Psoas muscle (tissue), 7 donors: ENCODE measurements at regions not wholly inside any gene's neighbourhood (a gene's known extent, or its start where the extent isn't known, plus 50 kb on each side); places are given as distances from the start of the nearest gene placed in this dataset.

Experiments
- ATAC-seq, 4 donors: fragments of 200-7000 bp; cut with Tn5 transposase; one replicate each; pipeline ENCODE4 v1.9.1; 2020; ENCODE audit warnings: moderate library complexity in 3 of 4, mild to moderate bottlenecking in 2 of 4
- DNase-seq, 2 donors: peaks; one replicate each; pipeline ENCODE4 v3.0.0-alpha.2; 2020
- H3K27ac ChIP-seq: fragments of 200-600 bp; one replicate; pipeline ENCODE4 v1.8.0; 2022
- H3K27me3 ChIP-seq, 3 donors: fragments of 200-600 bp in 1 of 3; one replicate each; pipeline versions ENCODE4 v1.6.1 to v1.8.0; 2013 to 2022; ENCODE audit warnings: low read length in 2 of 3, mild to moderate bottlenecking in 2 of 3, moderate library complexity in 1 of 3; ENCODE audit not compliant: insufficient read depth in 3 of 3
- H3K36me3 ChIP-seq, 2 donors: fragments of 200-600 bp in 1 of 2; one replicate each; pipeline versions ENCODE4 v1.6.1 to v1.8.0; 2013 to 2022; ENCODE audit warnings: low read depth in 1 of 2, mild to moderate bottlenecking in 1 of 2, moderate library complexity in 1 of 2; ENCODE audit not compliant: insufficient read depth in 1 of 2
- H3K4me1 ChIP-seq: fragments of 200-600 bp; one replicate; pipeline ENCODE4 v1.8.0; 2022
- H3K4me3 ChIP-seq: fragments of 200-600 bp; one replicate; pipeline ENCODE4 v1.8.0; 2022; ENCODE audit warnings: mild to moderate bottlenecking
- H3K9me3 ChIP-seq: fragments of 200-600 bp; one replicate; pipeline ENCODE4 v1.8.0; 2022
- CTCF ChIP-seq: fragments of 200-600 bp; IDR thresholded peaks from one replicate; pipeline ENCODE4 v1.8.0; 2022; ENCODE audit warnings: antibody characterized with exemption
- WGBS, 3 donors: extraction: QIAGEN DNeasy Blood & Tissue Kit; methylation state at CpG; one replicate each; pipeline versions ENCODE4 v1.1.6 to v1.1.7; 2013; 5-methylcytosine and 5-hydroxymethylcytosine counted together
- intact Hi-C, 2 donors: fragments of 100-400 bp; cut with DNase I; formaldehyde crosslinking; loops; one replicate each; pipeline versions ENCODE4 v1.11.0 to v1.14.2; 2022
- donor health status: healthy with polysubstance abuse.
- donor health status: DM: no; HTN: no; CAD: no; lungs with moderate emphysema.
- donor health status: Bipolar disorder and iron deficiency.
- donor health status: healthy.
- donor health status: DM: yes; HTN: yes; CAD: no.
- donor health status: DM: no; HTN: no; CAD: no.
- donor health status: DM: yes; HTN: yes; CAD: no.

GRCh38 chrX:113058634-113059033, 218.0 kb upstream of the AMOT start:
- no peak for DNase-seq
- Histone ChIP-seq H3K36me3 (no peaks in the 10 kb centered on the region), H3K9me3 (peaks cover 13% of the 10 kb centered on the region), H3K4me3 (no peak overlapping the region), H3K27ac (no peak overlapping the region), H3K27me3 (no peaks in the 10 kb centered on the region), H3K4me1 (no peaks in the 10 kb centered on the region)
- no peak for TF ChIP-seq CTCF
- WGBS, 3 donors, result 78 to 92% (median 87%) methylated on average over 6 of the region's 6 CpGs
- no peak for ATAC-seq
- intact Hi-C loops, result no loop called here

GRCh38 chrX:113048896-113049295, 208.3 kb upstream of the AMOT start:
- intact Hi-C loops, result no loop called here
- TF ChIP-seq CTCF, result no peak
- peaks cover 0 to 18% (median 0%) of the 10 kb centered on the region in 3 donors for H3K27me3 ChIP-seq
- no peak for DNase-seq
- H3K36me3 ChIP-seq, result no peaks in the 10 kb centered on the region
- no peaks in the 10 kb centered on the region for H3K9me3 ChIP-seq
- H3K4me3 ChIP-seq, result no peak overlapping the region
- no peak overlapping the region for H3K27ac ChIP-seq
- H3K4me1 ChIP-seq, result no peaks in the 10 kb centered on the region
- no peak for ATAC-seq
- 58 to 82% (median 72%) methylated on average over 1 of the region's 1 CpG for WGBS, 3 donors

- ATAC-seq (no peak), DNase-seq (no peak)
- no peaks in the 10 kb centered on the region for H3K4me1 ChIP-seq
- H3K9me3 ChIP-seq, result no peaks in the 10 kb centered on the region
- H3K27me3 ChIP-seq, result peaks cover 0 to 18% (median 0%) of the 10 kb centered on the region in 3 donors
- intact Hi-C loops, result no loop called here
- H3K27ac ChIP-seq, result no peak overlapping the region
- TF ChIP-seq CTCF, result no peak
- no peaks in the 10 kb centered on the region for H3K36me3 ChIP-seq
- 68 to 94% (median 92%) methylated on average over 2 of the region's 2 CpGs for WGBS, 3 donors
- H3K4me3 ChIP-seq, result no peak overlapping the region
These were observed 207.8 kb upstream of the AMOT start for GRCh38 chrX:113048480-113048879.

- TF ChIP-seq CTCF, result no peak
- DNase-seq (no peak), ATAC-seq (no peak)
- peaks cover 9% of the 10 kb centered on the region for H3K9me3 ChIP-seq
- no peaks in the 10 kb centered on the region for H3K4me1 ChIP-seq
- H3K27me3 ChIP-seq, result no peaks in the 10 kb centered on the region
- intact Hi-C loops, result no loop called here
- H3K4me3 ChIP-seq, result no peak overlapping the region
- no peak overlapping the region for H3K27ac ChIP-seq
- whole genome bisulfite sequencing, 3 donors, result 54 to 74% (median 70%) methylated on average over 3 of the region's 3 CpGs
- no peaks in the 10 kb centered on the region for H3K36me3 ChIP-seq
These were observed 193.5 kb upstream of the AMOT start for GRCh38 chrX:113033966-113034680.

GRCh38 chrX:113019958-113020357, 179.3 kb upstream of the AMOT start:
- H3K9me3 ChIP-seq, result no peaks in the 10 kb centered on the region
- intact Hi-C loops, result no loop called here
- TF ChIP-seq CTCF, result no peak
- no peak for DNase-seq
- no peaks in the 10 kb centered on the region for H3K36me3 ChIP-seq
- H3K27ac ChIP-seq, result no peak overlapping the region
- ATAC-seq, result no peak
- H3K27me3 ChIP-seq, result peaks cover 0 to 21% (median 0%) of the 10 kb centered on the region in 3 donors
- no peak overlapping the region for H3K4me3 ChIP-seq
- H3K4me1 ChIP-seq, result no peaks in the 10 kb centered on the region
